Superior temporal gyrus (tissue), 1 donor: ENCODE measurements at regions not wholly inside any gene's neighbourhood (a gene's known extent, or its start where the extent isn't known, plus 50 kb on each side); places are given as distances from the start of the nearest gene placed in this dataset.

Source experiments
- DNase-seq: peaks from one replicate; pipeline ENCODE4 v3.0.0-alpha.2; 2016; ENCODE audit errors: extremely low spot score

DNA sequence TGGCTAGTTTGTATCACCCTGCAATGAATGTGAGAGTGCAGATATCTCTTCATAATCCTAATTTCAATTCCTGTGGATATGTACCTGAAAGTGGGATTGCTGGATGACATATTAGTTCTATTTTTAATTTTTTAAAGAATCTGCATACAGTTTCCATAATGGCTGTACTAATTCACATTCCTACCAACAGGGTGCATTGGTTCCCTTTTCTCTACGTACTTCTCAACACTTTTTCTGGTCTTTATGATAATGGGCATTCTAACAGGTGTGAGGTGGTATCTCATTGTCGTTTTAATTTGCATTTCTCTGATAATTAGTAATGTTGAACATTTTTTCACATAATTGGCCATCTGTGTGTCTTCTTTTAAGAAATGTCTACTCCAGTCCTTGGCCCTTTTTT, 927.5 kb downstream of the DTWD2 start:
- no peak for DNase-seq

DNA sequence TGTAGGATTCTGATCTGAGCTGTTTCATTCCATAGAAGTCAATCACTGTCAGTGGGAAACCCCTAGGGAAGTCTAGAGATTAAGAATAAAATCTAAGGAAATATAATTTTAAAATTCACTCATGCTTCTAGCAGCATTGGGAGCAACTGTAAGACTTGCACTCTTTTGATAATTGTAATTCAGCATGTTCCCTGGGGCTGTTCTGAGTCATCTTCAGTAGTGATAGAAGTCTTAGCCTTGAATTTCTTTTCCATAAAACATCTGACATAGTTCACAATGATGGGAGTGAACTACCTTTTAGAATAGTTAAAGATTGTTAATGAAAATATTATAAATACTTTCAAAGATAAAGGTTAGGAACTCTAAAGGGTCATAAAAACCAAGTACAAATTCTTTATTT, 935.8 kb downstream of the DTWD2 start:
- no peak for DNase-seq

DNA sequence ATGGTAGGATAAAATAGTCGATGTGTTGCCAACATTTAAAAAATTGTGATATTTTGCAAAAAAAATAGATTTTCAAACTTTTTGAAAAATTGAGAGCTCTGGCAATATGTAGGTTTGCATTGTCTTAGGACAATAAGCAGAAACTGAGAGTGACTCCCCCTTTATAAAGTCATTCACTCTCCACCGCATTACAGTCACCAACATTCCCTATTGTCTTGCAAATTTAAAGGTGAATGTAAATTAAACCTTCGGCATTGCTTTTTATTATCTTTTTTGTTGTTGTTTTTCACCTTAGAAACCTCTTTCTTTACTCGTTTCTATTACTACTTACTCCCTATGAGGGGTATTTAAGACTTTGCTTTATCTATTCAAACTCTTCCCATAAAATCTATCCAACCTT, 944.2 kb downstream of the DTWD2 start:
- no peak for DNase-seq

DNA sequence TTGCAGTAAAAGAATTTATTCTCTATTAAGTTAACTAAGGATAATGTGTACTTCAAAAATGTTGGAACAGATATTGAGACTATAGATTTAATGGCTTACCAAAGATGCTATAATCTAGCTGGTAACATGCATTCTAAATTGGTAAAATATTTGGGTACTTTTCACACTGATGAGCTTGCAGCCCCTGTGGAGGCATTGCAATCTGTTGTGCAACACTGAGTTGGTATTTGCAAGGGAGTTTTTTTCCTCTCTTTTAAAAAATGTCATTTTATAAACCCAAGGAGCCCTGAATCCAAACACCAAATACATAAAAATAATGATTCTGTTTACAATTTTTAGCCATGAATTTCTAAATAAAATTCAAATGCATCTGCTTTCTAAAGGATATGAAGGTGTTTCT, 944.8 kb downstream of the DTWD2 start:
- DNase-seq = no peak

DNA sequence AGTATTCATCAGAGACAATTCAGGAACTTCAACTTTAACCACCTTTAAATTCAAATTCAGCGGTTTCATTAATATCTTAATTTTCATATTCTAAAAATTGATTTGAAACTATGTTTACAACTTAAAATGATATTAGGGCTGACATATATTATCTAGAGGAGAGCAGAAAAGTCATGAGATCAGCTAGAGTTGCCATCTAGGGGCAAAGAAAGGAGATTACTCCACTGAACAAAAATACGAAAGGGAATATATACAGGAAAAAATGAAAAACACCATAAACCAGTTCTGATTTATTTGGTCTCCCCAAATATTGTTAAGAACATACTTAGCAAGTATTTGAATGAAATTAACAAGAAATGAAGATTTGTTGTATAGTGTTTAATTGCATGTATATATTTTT, 946.3 kb downstream of the DTWD2 start:
- DNase-seq = peak; percentile 66

DNA sequence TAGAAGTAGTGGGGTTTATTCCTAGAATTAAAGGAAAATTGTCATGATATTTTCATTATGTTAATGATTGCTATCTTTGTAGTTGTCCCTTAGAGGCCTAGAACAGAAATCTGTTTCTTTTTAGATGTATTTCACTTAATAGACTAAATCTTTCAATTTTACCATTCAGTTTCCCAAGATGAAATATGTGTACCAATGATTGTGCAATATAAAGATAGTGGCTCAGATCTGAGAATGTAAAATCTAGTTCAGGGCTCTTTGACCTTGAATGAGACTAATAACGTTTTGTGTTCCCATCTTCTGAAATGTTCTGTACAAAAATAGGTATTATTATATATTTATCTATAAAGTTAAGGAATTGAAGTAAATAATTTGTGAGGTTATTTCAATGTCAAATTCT, 947.9 kb downstream of the DTWD2 start:
- DNase-seq = no peak

DNA sequence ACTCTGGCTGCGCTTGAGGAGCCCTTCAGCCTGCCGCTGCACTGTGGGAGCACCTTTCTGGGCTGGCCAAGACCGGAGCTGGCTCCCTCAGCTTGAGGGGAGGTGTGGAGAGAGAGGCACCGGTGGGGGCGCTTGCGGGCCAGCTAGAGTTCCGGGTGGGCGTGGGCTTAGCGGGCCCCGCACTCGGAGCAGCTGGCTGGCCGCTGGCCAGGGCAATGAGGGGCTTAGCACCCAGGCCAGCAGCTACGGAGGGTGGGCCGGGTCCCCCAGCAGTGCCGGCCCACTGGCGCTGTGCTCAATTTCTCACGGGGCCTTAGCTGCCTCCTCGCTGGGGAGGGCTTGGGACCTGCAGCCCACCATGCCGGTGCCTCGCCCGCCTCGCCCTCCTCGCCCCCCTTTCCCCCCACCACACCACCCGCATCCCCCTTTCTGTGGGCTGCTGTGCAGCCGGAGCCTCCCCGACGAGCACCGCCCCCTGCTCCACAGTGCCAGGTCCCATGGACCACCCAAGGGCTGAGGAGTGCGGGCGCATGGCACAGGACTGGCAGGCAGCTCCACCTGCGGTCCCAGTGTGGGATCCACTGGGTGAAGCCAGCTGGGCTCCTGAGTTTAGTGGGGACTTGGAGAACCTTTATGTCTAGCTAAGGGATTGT, 954.5 kb downstream of the DTWD2 start:
- DNase-seq = no peak

DNA sequence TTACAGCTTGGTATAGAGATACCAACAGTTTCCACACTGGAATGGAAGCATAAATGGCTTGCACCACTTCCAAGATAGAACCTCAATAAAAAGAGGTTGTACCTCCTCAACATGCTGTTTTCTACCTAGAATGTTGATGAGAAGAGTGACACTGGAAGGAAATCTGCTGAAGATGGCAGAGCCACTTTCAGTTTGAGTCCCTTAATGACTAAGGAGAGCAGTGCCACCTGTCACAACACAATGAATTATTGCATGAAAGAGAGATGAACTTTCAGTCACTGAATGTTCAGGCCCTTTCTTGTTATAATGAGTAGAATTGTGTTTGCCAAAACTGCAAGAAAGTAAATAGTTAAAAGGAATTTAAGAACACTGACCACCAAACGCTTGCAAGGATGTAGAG, 958.5 kb downstream of the DTWD2 start:
- DNase-seq = no peak

DNA sequence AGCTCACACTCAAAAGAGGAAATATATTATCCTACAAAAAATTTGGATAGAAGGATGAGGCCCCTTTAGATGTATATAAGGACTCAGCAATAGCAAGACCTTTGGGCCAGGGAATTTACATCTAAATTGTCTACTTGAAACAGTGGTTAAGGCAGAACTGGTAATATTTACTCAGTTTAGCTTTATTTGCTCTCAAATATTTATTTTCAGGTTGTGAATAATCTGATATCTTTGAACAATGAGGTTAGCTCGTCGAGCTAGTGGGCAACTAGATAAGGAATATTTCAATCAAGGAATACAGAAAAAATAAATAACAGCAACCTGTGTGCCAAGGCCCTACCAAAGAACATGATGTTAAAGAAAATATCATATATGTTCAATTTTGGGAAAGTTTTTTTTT, 966.3 kb downstream of the DTWD2 start:
- no peak for DNase-seq

DNA sequence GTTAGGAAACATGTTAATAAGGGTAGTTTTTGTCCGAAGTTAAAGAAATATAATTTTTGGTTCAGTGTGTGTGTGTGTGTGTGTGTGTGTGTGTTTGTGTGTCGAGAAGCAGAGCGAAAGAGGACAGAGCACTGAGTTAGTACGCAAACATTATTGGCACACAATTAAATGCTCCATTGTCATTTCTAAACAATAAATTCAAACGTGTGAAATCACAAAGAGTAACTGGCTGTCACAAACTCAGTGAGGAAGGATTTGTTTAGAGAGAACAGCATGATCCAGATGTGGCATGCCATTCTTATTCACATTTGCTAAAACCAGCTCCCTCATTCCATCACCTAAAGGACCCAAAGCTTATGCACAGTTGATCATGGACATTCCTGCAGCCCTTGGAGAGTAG, 970.8 kb downstream of the DTWD2 start:
- peak; percentile 90 for DNase-seq

DNA sequence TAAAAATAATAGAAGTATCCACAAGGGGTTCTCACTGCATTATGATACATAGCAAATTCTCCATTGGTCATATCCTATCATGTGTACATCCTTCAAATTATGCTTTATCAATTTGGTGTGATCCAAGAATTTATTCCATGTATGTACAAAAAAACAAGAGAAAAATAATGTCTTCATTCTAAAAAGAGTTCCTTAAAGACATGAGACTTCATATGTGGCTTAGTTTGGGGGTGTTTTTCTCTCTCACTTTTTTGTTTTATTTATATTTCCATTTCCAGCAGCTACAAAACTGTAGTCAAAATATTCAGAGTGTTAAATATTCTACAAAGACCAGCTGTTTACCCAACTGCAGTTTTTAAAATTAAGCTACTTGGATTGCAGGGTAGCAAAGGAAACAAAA, 972.0 kb downstream of the DTWD2 start:
- no peak for DNase-seq

DNA sequence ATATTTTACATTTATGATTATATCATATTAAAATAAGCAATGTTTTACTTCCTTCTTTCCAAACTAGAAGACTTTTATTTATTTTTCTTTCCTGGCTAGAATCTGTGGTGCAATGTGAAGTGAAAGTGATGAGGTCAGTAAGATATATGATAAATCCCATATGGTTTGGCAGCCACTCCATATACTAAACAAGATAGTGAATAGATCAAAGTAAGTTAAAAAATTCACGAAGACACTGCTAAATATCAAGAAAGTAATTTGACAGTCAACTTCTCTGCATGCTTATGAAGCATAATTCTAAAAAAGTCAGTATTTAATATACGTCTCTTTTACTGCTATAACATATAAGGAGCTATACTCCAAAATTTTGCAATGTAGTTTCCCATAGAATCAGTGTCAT, 972.8 kb downstream of the DTWD2 start:
- no peak for DNase-seq

DNA sequence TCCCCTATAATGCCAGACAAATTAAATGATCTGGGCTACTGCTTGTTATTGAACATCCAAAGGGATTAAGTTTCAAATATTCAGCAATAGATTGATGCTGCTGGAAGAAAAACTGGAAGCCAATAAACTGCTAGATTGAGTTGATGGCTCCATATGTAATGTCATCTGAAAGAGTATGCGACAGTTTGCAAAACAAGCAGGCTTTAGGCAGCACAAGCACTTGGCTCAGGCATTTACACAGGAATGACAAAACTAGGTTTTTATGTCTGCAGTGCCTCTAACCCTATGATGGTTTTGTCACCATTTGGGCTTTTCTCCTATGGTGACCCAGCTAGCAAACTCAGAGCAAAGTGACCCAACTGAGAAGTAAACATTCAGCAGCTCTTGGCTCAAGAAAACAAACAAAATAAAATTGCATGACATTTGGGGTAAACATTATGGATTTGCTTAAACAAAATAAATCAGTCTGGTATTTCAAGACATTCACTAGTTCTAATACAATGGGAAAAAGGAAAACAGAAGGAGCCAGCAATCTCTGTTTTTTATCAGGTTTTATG, 978.5 kb downstream of the DTWD2 start:
- no peak for DNase-seq

DNA sequence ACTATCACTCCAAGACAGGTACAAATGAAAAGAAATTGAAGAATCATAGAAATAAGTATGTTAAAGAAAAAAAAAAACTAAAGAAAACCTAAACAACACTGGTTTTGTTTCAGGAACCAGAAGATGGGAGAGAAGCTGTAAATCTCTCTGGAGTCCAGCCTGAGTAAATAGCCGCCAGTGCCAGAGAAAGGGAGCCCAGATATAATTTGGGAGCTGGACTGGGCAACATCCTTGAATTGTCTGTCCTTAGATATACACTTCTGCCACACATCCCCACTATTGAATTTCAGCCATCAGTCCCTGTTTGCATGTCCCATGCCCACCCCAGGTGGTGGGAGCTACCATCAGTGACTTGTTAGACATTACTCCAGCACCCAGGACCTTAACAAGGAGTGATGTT, 979.6 kb downstream of the DTWD2 start:
- DNase-seq = no peak

DNA sequence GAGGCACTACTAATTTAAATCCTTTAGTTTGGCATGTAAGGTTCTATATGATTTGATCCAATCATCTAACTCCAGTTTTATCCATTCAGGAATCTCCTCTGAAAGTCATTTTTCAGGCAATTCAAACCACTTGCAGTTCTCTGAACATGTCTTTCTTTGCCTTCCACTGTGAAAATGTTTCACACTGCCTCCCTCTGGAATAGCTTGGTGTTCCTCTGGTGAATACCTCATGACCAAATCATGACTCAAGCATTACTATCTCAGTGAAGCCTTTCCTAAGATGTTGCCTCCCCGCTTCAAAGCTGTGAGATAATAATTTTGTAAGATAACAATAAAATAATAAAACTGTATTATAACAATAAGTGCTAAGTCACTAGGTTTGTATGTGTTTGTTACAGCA, 981.1 kb downstream of the DTWD2 start:
- DNase-seq = no peak

DNA sequence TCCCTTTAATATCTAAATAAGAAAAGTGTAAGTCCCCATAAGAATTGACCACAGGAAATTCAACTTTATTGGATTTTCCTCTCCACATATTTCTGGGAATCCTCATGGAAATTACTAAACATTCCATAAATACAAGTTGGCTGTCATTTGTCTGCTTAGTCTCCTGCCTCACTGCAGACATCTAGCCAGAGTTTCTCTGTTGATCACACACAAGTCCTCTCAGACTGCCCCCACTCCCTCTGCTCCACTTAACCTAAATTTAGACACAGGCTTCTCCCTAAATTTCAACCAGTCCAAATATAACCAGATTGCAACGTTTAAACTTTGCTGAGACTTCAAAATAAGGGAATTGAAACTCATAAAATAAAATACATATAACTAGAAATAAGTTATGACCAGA, 982.1 kb downstream of the DTWD2 start:
- DNase-seq = no peak

DNA sequence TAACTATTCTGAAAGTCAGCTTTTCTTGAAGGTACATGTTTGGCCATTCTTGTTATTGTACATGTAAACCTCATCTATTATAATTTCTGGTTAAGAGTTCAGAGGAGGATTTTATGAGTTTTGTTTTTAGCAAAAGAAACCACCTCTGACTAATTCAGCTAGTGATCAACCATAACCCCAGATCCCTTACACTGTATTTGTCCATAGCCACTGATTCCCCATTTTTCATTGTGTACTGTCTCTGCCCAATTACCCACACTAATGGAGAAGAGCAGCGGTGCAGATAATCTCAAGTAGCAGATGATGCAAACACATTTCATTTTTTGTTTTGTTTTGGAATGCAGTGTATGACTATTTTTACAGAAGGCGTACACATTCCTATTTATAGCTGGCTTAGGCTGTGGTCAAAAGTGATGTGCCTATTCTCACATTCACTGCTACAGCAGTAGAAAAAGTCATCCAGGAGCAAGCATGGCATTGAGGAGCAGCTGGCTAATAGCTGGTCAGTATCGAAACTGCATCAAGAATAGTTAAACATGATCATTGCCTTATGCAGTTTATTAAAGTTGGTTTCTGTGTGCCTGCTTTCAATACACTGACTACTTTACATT, 988.3 kb downstream of the DTWD2 start:
- DNase-seq = no peak

DNA sequence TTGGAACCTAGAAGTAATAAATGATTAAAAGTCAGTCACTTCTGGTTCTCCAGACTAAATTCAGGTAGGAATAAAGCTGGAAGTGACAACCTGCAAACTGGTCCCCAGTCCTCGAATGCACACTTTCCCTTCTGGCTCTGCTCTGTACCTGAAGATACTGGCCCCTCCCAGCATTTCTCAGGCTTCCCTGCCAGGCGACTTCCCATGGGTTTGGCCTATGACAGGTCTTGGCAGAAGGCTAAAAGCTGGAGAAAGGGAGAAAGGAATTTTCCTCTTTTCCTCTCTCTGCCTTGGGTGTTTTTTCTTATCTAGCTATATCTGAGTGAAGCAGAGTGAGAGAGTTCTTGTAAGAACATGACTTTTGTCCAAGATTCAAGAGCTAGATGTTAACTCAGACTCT, 1005.7 kb downstream of the DTWD2 start:
- no peak for DNase-seq

DNA sequence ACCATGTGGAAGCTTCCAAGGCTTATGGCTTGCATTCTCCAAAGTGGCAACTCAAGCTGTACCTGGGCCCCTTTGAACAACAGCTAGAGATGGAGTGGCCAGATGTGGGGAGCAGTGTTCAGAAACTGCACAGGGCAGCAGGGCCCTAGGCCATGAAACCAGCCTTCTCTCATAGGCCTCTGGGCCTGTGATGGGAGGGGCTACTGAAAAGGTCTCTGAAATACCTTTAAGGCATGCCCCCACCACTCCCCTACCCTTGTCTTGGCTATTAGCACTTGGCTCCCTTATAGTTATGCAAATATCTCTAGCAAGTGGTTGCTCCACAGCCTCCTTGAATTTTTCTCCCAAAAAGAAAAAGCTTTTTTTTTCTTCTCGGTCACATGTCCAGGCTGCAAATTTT, 1014.6 kb downstream of the DTWD2 start:
- DNase-seq = no peak

DNA sequence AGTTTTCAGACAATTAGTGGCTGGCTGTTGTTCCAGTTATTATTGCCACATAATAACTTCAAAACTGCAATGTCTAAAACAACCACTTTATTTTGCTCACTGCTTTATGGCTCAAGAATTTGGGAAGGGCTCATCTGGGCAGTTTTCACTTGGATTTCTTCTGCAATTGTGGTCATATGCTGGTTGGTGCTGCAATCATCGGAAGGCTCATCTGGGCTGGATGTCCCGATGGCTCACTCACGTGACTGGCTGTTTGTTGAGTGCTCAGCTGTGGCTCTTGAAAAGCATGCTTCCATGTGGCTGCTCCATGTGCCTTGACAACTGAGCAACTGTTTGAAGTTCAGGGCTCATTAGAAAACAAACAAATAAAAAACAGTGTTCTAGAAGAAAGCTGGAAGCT, 1032.5 kb downstream of the DTWD2 start:
- DNase-seq = no peak

DNA sequence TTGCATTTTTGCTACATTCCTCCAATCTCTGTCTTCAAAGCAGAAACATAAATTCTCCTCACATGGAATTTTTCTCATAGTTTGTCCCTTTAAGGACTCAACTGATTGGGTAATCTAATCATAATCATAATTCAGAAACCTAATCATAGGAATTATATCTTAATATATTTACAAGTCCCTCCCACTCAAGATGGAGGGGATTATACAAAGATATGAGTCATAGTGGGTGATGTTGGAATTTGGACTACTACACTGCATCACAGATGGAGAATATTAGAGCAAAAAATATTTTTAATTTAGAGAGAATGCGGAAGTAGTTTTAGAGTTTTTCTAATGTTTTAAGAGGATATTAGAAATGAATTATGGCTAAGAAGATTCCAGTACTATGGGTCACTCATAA, 1034.0 kb downstream of the DTWD2 start:
- DNase-seq = no peak

DNA sequence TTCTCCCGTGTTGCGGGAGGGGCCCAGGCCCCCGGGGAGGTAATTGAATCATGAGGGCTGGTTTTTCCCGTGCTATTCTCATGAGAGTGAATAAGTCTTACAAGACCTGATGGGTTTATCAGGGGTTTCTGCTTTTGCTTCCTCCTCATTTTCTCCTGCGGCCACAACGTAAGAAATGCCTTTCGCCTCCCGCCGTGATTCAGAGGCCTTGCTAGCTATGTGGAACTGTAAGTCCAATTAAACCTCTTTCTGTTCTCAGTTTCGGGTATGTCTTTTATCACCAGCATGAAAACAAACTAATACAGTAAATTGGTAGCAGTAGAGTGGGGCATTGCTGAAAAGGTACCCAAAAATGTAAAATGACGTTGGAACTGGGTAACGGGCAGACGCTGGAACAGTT, 1035.1 kb downstream of the DTWD2 start:
- no peak for DNase-seq

DNA sequence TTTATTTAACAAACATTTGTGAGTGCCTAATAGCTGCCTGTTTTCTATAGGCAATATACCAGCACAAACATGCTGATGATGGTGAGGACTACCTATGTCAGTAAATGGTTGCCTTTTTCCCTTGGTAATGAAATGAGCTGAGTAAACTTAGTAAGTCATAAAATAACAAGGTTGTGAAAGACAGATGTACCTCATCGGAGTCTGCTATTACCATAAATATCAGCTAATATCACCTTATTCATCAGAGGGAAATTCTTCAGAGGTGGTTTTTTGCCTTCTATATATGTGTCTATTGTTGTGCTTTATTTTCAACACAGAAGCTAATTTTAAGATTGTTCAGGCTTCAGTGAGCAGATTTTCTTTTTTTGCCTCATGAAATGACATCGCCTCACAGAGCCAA, 1040.5 kb downstream of the DTWD2 start:
- no peak for DNase-seq

DNA sequence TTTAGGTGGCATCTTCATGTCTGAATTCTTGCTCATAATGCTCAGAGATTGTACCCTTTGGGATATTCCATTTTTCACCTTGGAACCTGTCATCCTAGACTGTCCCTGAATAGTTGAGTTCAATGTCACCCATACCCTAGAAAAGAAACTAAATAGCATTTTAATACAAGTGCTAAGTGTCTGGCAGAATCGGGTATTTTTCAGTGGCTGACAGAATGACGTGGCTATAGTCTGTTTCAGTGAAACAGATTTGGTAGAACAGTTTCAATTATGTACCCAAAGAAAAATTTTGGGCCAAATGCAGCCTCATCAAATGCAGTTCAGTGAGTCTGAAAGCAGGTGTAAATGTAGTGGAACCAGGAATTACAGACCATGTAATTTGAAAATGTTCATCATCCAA, 1041.2 kb downstream of the DTWD2 start:
- no peak for DNase-seq
